Right lobe of liver (tissue), 6 donors: ENCODE measurements at regions not wholly inside any gene's neighbourhood (a gene's known extent, or its start where the extent isn't known, plus 50 kb on each side); places are given as distances from the start of the nearest gene placed in this dataset.

Source experiments
- ATAC-seq, 4 donors: fragments of 200-7000 bp; cut with Tn5 transposase; one replicate each; pipeline ENCODE4 v1.9.1; 2020; ENCODE audit warnings: mild to moderate bottlenecking in 4 of 4, moderate library complexity in 4 of 4
- DNase-seq, 3 donors: peaks; one replicate each; pipeline ENCODE4 v3.0.0-alpha.2; 2020
- H3K27ac ChIP-seq, 3 donors: fragments of 200-600 bp; one replicate each; pipeline ENCODE4 v1.8.0; 2022
- H3K27me3 ChIP-seq, 2 donors: fragments of 200-600 bp; one replicate each; pipeline ENCODE4 v1.8.0; 2022
- H3K36me3 ChIP-seq, 4 donors: fragments of 200-600 bp; sonication (generic) in 1 of 4; one replicate each; pipeline versions ENCODE4 v1.5.1 to v1.8.0; 2017 to 2022; ENCODE audit warnings: control low read depth in 1 of 4
- H3K4me1 ChIP-seq, 4 donors: fragments of 200-600 bp; sonication (generic) in 1 of 4; one replicate each; pipeline versions ENCODE4 v1.5.1 to v1.8.0; 2017 to 2022; ENCODE audit warnings: control low read depth in 1 of 4
- H3K4me3 ChIP-seq, 3 donors: fragments of 200-600 bp; one replicate each; pipeline ENCODE4 v1.8.0; 2022
- H3K9me3 ChIP-seq, 4 donors: fragments of 200-600 bp; sonication (generic) in 1 of 4; one replicate each; pipeline versions ENCODE4 v1.5.1 to v1.8.0; 2017 to 2022; ENCODE audit warnings: control low read depth in 1 of 4
- POLR2A ChIP-seq: fragments of 450-650 bp; IDR thresholded peaks from one replicate; pipeline ENCODE4 v1.6.1; 2017; ENCODE audit warnings: antibody characterized with exemption, mild to moderate bottlenecking
- WGBS: methylation state at CpG from one replicate; pipeline ENCODE4 v1.1.6; 2018; ENCODE audit warnings: low coverage, low lambda C conversion rate; ENCODE audit not compliant: insufficient coverage; ENCODE audit errors: missing lambda C conversion rate; 5-methylcytosine and 5-hydroxymethylcytosine counted together
- intact Hi-C, 2 donors: fragments of 100-400 bp; cut with DNase I; formaldehyde crosslinking; loops; one replicate each; pipeline versions ENCODE4 v1.11.2 to v1.14.1; 2022
- TF ChIP-seq, protein P1 (sequence below), 4 donors: fragments of 200-600 bp in 3 of 4; fragments of 450-650 bp in 1 of 4; IDR thresholded peaks; one replicate each; pipeline versions ENCODE4 v1.5.1 to v1.8.0; 2016 to 2022; ENCODE audit warnings: antibody characterized with exemption in 4 of 4, mild to moderate bottlenecking in 2 of 4
- donor health status: DM: no; HTN: yes; CAD: no.
- donor health status: DM: no; HTN: no; CAD: no.
- donor health status: DM: no; HTN: no; CAD: no.
- donor health status: DM: no; HTN: yes; CAD: no.
- donor health status: DM: no; HTN: yes; CAD: no.

DNA sequence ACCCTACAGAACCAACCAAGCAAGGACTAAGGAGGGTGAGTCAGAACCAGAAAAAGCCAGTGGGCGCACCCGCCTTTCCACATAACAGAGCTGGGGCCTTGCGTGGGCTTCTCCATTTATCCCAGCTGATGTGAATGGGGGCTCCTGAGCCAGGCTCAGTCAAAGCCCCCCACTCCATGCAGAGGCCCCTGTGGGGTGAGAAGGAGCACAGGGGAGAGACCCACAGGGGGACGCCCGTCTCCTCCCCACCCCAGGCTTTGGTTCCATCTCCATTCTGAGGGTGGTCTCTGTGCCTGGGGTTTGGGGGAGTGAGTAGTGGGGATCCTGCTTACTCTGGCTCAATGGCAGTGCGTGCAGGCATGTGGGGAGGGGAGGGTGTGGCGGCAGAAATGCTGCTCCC lies 210.1 kb upstream of the TNRC6C start:
- no peaks in the 10 kb centered on the region for H3K36me3 ChIP-seq
- H3K4me3 ChIP-seq, result no peak overlapping the region
- ATAC-seq (no peak), DNase-seq (peak in 1 of 3 donors; percentile 24)
- H3K27ac ChIP-seq, result no peak overlapping the region
- H3K27me3 ChIP-seq, result no peaks in the 10 kb centered on the region
- no peak for TF ChIP-seq POLR2A
- TF ChIP-seq, protein P1, sequence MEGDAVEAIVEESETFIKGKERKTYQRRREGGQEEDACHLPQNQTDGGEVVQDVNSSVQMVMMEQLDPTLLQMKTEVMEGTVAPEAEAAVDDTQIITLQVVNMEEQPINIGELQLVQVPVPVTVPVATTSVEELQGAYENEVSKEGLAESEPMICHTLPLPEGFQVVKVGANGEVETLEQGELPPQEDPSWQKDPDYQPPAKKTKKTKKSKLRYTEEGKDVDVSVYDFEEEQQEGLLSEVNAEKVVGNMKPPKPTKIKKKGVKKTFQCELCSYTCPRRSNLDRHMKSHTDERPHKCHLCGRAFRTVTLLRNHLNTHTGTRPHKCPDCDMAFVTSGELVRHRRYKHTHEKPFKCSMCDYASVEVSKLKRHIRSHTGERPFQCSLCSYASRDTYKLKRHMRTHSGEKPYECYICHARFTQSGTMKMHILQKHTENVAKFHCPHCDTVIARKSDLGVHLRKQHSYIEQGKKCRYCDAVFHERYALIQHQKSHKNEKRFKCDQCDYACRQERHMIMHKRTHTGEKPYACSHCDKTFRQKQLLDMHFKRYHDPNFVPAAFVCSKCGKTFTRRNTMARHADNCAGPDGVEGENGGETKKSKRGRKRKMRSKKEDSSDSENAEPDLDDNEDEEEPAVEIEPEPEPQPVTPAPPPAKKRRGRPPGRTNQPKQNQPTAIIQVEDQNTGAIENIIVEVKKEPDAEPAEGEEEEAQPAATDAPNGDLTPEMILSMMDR (IDR thresholded peaks at IDR 0.05), result no peak
- 75% methylated on average over 3 of the region's 7 CpGs for WGBS
- intact Hi-C loops, result no loop called here
- no peaks in the 10 kb centered on the region for H3K4me1 ChIP-seq
- H3K9me3 ChIP-seq, result no peaks in the 10 kb centered on the region

DNA sequence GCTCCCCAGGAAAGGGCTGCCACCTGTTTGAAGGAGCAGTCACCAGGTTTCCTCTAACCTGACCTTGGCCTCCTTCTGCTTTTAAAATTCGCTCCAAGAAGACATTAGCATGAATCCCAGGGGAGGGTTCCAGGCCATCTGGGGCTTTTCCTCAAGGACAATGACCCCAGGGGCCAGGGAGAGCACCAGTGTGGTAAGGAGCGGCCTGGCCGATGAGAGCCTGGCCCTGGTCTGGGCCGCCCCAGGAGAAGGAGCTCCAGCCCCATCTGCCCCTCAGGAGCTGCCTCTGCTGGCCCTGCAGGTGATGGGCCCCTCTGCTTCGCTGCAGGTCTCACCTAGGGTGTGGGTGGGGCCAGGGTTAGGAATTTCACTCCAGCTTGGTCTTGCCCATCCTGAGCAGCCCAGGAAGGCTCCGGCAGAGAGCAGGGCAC lies 209.2 kb upstream of the TNRC6C start:
- intact Hi-C loops, result no loop called here
- WGBS, result no CpG with 5 or more reads among the region's 6 CpGs
- TF ChIP-seq POLR2A, result no peak
- TF ChIP-seq, protein P1 (IDR thresholded peaks at IDR 0.05), result no peak

DNA sequence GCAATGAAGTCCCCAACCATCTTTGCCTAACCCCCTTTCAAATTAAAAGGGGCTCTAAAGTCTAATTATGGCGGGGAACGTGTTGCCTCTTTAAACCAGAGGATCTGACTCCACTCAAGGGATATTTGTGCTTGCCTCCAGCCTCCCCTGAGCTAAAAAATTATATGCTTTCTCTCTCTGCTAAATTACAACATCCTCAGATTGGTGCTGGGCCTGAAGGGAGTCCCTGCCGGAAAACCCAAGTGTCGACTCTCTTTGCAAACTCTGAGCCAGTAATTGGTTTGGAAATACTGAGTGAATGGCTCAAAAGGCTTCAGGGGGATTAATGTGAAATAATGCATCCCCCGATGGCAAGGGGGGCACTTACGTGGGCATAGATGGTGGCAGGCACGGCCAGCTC lies 208.5 kb upstream of the TNRC6C start:
- no peak overlapping the region for H3K27ac ChIP-seq
- H3K36me3 ChIP-seq, result no peaks in the 10 kb centered on the region
- ATAC-seq (no peak), DNase-seq (no peak)
- 61% methylated on average over 4 of the region's 7 CpGs for WGBS
- H3K4me3 ChIP-seq, result no peak overlapping the region
- intact Hi-C loops, result no loop called here
- no peaks in the 10 kb centered on the region for H3K27me3 ChIP-seq
- no peak for TF ChIP-seq POLR2A
- TF ChIP-seq, protein P1 (IDR thresholded peaks at IDR 0.05), result no peak
- no peaks in the 10 kb centered on the region for H3K9me3 ChIP-seq
- H3K4me1 ChIP-seq, result no peaks in the 10 kb centered on the region

More for the DNA sequence above, 209.2 kb upstream of the TNRC6C start:
- Histone ChIP-seq H3K36me3 (no peaks in the 10 kb centered on the region), H3K27me3 (no peaks in the 10 kb centered on the region), H3K4me3 (no peak overlapping the region), H3K9me3 (no peaks in the 10 kb centered on the region), H3K4me1 (no peaks in the 10 kb centered on the region), H3K27ac (no peak overlapping the region)
- ATAC-seq (peak in 1 of 4 donors; percentile 8), DNase-seq (peak in 1 of 3 donors; percentile 23)

DNA sequence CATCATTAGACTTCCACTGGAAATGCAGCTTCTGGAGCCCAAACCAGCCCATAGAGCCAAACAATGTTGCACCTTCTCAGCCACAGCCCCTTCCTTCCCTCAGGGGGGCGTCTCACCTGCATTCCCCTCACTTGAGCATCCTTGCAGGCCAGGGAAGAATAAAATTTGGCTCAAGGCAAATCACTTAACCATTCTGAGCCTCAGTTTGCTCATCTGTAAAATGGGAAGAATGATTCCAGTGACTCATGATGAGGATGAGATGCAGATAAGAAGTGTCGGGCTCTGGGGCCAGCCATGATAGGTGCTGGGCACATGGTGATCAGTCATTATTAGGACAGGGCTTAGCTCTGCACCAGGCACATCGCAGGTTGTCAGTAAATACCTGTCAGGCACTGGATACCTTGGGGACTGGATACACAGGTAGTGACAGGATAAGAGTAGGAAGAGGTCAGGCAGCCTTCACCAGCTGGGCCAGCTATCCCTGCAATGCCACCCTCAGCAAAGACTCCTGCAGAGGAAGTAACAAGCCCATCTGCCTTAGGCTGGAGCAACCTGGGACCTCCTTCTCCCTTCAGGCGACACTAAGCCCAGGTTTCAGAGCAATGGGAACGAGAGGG lies 208.0 kb upstream of the TNRC6C start:
- Histone ChIP-seq H3K27me3 (no peaks in the 10 kb centered on the region), H3K4me3 (no peak overlapping the region), H3K27ac (no peak overlapping the region), H3K36me3 (no peaks in the 10 kb centered on the region), H3K9me3 (no peaks in the 10 kb centered on the region), H3K4me1 (no peaks in the 10 kb centered on the region)
- intact Hi-C loops, result no loop called here
- TF ChIP-seq, protein P1 (IDR thresholded peaks at IDR 0.05), result no peak
- no peak for TF ChIP-seq POLR2A
- DNase-seq, result peak in 1 of 3 donors; percentile 18
- WGBS, result 50% methylated on average over 2 of the region's 5 CpGs
- ATAC-seq, result no peak
